ENCODE measurements at regions not wholly inside any gene's neighbourhood (a gene's known extent, or its start where the extent isn't known, plus 50 kb on each side); places are given as distances from the start of the nearest gene placed in this dataset.
"Not testable (repeated sequence)": the region's sequence is repeated elsewhere in the genome, so short reads cannot be mapped to it uniquely, and the experiment has no call there.

GRCh38 chr3:81823086-81823485, 61.6 kb upstream of the GBE1 start:
- no peak for DNase-seq

GRCh38 chr3:81816473-81817250, 55.2 kb upstream of the GBE1 start:
- no peak for DNase-seq

GRCh38 chr3:81812098-81812497, 50.7 kb upstream of the GBE1 start:
- DNase-seq: not testable (repeated sequence)

All from CD4-positive, alpha-beta T cell treated with Interferon alpha-2 for 1 hour (primary cell).